Naive thymus-derived CD4-positive, alpha-beta T cell (primary cell): ENCODE measurements at regions not wholly inside any gene's neighbourhood (a gene's known extent, or its start where the extent isn't known, plus 50 kb on each side); places are given as distances from the start of the nearest gene placed in this dataset.
"Not testable (repeated sequence)": the region's sequence is repeated elsewhere in the genome, so short reads cannot be mapped to it uniquely, and the experiment has no call there.

Source experiments
- ATAC-seq: fragments of 150-1000 bp; cut with Tn5 transposase; 2 replicates; pipeline ENCODE4 v1.10.0; 2021; ENCODE audit warnings: mild to moderate bottlenecking, moderate library complexity
- CTCF ChIA-PET: fragments of 350-600 bp; sonication (Branson Sonifier 250); formaldehyde crosslinking; loops from one replicate; lab custom pipeline; 2021; ENCODE audit warnings: antibody characterized with exemption; lab: Charles Lee
- POLR2A ChIA-PET: fragments of 350-600 bp; sonication (Branson Sonifier 250); formaldehyde crosslinking; loops from one replicate; lab custom pipeline; 2021; ENCODE audit warnings: antibody characterized with exemption, inconsistent platforms; lab: Charles Lee
- DNase-seq, 9 donors: peaks; one replicate each; pipeline versions ENCODE4 v3.0.0 to v3.0.0-alpha.2; 2020 to 2022; ENCODE audit warnings: mixed read lengths in 1 of 9
- H3K27ac ChIP-seq: one replicate; pipeline ENCODE4 v1.7.0; 2013; ENCODE audit warnings: mild to moderate bottlenecking, low read depth, low read length, moderate library complexity
- H3K27me3 ChIP-seq, 2 donors: one replicate each; pipeline ENCODE4 v1.7.0; 2013; ENCODE audit warnings: low read length in 2 of 2, mild to moderate bottlenecking in 2 of 2, moderate library complexity in 2 of 2; ENCODE audit not compliant: control insufficient read depth in 2 of 2, insufficient read depth in 2 of 2
- H3K36me3 ChIP-seq, 3 experiments: 1 replicate in 2 of 3; 2 replicates in 1 of 3; pipeline ENCODE4 v1.7.0; 2013; ENCODE audit warnings: low read length in 3 of 3, mild to moderate bottlenecking in 3 of 3, moderate library complexity in 1 of 3; ENCODE audit not compliant: insufficient read depth in 3 of 3, control insufficient read depth in 2 of 3
- H3K4me1 ChIP-seq, 2 donors: one replicate each; pipeline ENCODE4 v1.7.0; 2013; ENCODE audit warnings: low read length in 2 of 2, mild to moderate bottlenecking in 2 of 2, moderate library complexity in 1 of 2; ENCODE audit not compliant: control insufficient read depth in 2 of 2, insufficient read depth in 2 of 2
- H3K4me3 ChIP-seq: 2 replicates; pipeline ENCODE4 v1.7.0; 2013; ENCODE audit warnings: mild to moderate bottlenecking, low read length
- H3K9me3 ChIP-seq, 3 experiments: 1 replicate in 2 of 3; 2 replicates in 1 of 3; pipeline ENCODE4 v1.7.0; 2013; ENCODE audit warnings: low read length in 3 of 3; ENCODE audit not compliant: control insufficient read depth in 2 of 3
- H3K27ac Mint-ChIP-seq, 9 donors: one replicate each; pipeline ENCODE4 v1.8.0; 2020 to 2022; ENCODE audit warnings: mixed read lengths in 9 of 9, mild to moderate bottlenecking in 8 of 9, moderate library complexity in 5 of 9, inconsistent platforms in 2 of 9
- H3K27me3 Mint-ChIP-seq, 5 donors: one replicate each; pipeline ENCODE4 v1.8.0; 2021 to 2022; ENCODE audit warnings: mixed read lengths in 5 of 5, mild to moderate bottlenecking in 1 of 5
- H3K36me3 Mint-ChIP-seq, 5 donors: one replicate each; pipeline ENCODE4 v1.8.0; 2020 to 2022; ENCODE audit warnings: mixed read lengths in 5 of 5, mild to moderate bottlenecking in 3 of 5, inconsistent platforms in 1 of 5
- H3K4me1 Mint-ChIP-seq, 7 donors: one replicate each; pipeline ENCODE4 v1.8.0; 2020 to 2022; ENCODE audit warnings: mixed read lengths in 7 of 7, mild to moderate bottlenecking in 3 of 7, inconsistent platforms in 1 of 7
- H3K4me3 Mint-ChIP-seq, 10 donors: one replicate each; pipeline ENCODE4 v1.8.0; 2020 to 2022; ENCODE audit warnings: mild to moderate bottlenecking in 10 of 10, mixed read lengths in 10 of 10, moderate library complexity in 6 of 10, inconsistent platforms in 2 of 10
- H3K9me3 Mint-ChIP-seq, 11 donors: one replicate each; pipeline ENCODE4 v1.8.0; 2020 to 2022; ENCODE audit warnings: mixed read lengths in 11 of 11, mild to moderate bottlenecking in 4 of 11, inconsistent platforms in 1 of 11, moderate library complexity in 1 of 11
- intact Hi-C, 2 donors: fragments of 100-400 bp; cut with micrococcal nuclease; formaldehyde crosslinking; loops; one replicate each; pipeline ENCODE4 v1.15.1; 2023

GRCh38 chr3:95241256-95241655 lies 1178.4 kb downstream of the NSUN3 start:
- peaks cover 0 to 30% (median 8%) of the 10 kb centered on the region in 11 donors for H3K9me3 Mint-ChIP-seq
- H3K27ac Mint-ChIP-seq, H3K27me3 ChIP-seq, H3K4me1 Mint-ChIP-seq, H3K4me3 Mint-ChIP-seq, H3K27ac ChIP-seq, DNase-seq, H3K36me3 Mint-ChIP-seq, H3K36me3 ChIP-seq, intact Hi-C loops, H3K27me3 Mint-ChIP-seq, POLR2A ChIA-PET, ATAC-seq, CTCF ChIA-PET, H3K4me3 ChIP-seq, H3K4me1 ChIP-seq, H3K9me3 ChIP-seq: not testable (repeated sequence)

DNA sequence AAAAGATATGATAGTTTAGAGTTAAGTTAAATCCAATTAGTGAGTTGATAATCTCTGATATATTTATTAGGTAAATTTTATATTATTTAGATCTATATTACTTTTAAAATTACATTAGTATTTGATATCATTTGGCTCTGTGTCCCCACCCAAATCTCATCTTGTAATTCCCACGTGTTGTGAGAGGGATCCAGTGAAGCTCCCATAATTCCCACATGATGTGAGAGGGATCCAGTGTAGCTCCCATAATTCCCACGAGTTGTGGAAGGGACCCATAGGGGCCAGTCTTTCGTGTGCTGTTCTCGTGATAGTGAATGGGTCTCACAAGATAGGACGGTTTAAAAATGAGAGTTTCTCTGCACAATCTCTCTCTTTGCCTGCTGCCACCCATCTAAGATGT lies 1183.6 kb downstream of the NSUN3 start:
- H3K9me3 Mint-ChIP-seq: peaks cover 0 to 30% (median 3%) of the 10 kb centered on the region in 11 donors
- Histone ChIP-seq H3K4me1 (no peaks in the 10 kb centered on the region), H3K9me3 (no peaks in the 10 kb centered on the region), H3K27me3 (no peaks in the 10 kb centered on the region), H3K36me3 (no peaks in the 10 kb centered on the region), H3K4me3 (no peak overlapping the region), H3K27ac (no peak overlapping the region)
- no peak overlapping the region for H3K27ac Mint-ChIP-seq
- no peaks in the 10 kb centered on the region for H3K36me3 Mint-ChIP-seq
- no peak overlapping the region for H3K4me3 Mint-ChIP-seq
- H3K4me1 Mint-ChIP-seq: no peaks in the 10 kb centered on the region
- H3K27me3 Mint-ChIP-seq: no peaks in the 10 kb centered on the region
- intact Hi-C loops: no loop called here
- DNase-seq: no peak
- ChIA-PET POLR2A (no interaction called here), CTCF (no interaction called here)
- ATAC-seq: no peak

DNA sequence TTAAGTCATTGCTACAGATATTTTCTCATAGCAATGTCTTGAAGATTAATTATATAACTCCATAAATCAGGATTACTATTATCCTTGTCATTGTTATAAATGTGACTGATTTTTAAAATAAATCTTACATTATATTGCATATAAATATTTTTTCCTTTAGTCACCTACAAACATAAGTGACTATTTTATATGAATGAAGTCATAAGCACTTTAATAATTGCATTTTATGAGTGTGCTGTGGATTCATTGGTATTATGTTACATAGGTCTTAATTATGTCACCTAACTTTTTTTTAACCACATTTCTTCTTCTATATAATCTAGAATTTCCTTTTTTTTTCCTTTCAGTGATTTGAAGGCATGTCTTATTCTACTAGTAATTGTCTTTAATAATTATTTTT lies 1191.2 kb downstream of the NSUN3 start:
- no peaks in the 10 kb centered on the region for H3K4me1 Mint-ChIP-seq
- ChIA-PET POLR2A (no interaction called here), CTCF (no interaction called here)
- no peak overlapping the region for H3K27ac Mint-ChIP-seq
- DNase-seq: no peak
- intact Hi-C loops: no loop called here
- no peaks in the 10 kb centered on the region for H3K36me3 Mint-ChIP-seq
- Histone ChIP-seq H3K36me3 (no peaks in the 10 kb centered on the region), H3K27ac (no peak overlapping the region), H3K4me1 (no peaks in the 10 kb centered on the region), H3K4me3 (no peak overlapping the region), H3K27me3 (no peaks in the 10 kb centered on the region), H3K9me3 (no peaks in the 10 kb centered on the region)
- H3K9me3 Mint-ChIP-seq: peaks cover 6 to 27% (median 11%) of the 10 kb centered on the region in 11 donors
- no peak overlapping the region for H3K4me3 Mint-ChIP-seq
- H3K27me3 Mint-ChIP-seq: no peaks in the 10 kb centered on the region
- ATAC-seq: no peak

DNA sequence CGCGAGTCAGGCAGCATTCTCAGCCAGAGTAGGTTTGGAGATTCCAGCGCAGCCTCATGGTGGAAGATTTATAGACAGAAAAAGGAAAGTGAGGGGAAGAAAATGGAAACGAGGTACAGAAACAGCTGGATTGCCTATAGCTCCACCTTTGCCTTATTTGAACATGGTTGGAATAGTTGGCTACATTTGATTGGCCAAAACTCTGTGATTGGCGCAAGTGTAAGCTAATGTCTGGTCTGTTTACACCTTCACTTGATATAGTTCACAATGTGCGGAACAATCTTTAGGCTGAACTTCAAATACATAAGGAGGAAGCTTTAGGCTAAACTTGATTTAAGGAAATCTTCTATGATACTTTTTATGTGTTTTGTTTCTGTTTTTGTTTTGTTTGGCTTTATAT lies 1191.9 kb downstream of the NSUN3 start:
- intact Hi-C loops: no loop called here
- no peaks in the 10 kb centered on the region for H3K9me3 ChIP-seq
- H3K4me3 ChIP-seq: no peak overlapping the region
- Mint-ChIP-seq H3K4me1 (no peaks in the 10 kb centered on the region), H3K9me3 (peaks cover 6 to 30% (median 12%) of the 10 kb centered on the region in 11 donors), H3K27me3 (no peaks in the 10 kb centered on the region), H3K36me3 (no peaks in the 10 kb centered on the region), H3K4me3 (no peak overlapping the region), H3K27ac (no peak overlapping the region)
- DNase-seq (no peak), ATAC-seq (no peak)
- no peaks in the 10 kb centered on the region for H3K36me3 ChIP-seq
- no peaks in the 10 kb centered on the region for H3K4me1 ChIP-seq
- H3K27me3 ChIP-seq: no peaks in the 10 kb centered on the region
- CTCF ChIA-PET: no interaction called here
- H3K27ac ChIP-seq: no peak overlapping the region
- POLR2A ChIA-PET: no interaction called here

DNA sequence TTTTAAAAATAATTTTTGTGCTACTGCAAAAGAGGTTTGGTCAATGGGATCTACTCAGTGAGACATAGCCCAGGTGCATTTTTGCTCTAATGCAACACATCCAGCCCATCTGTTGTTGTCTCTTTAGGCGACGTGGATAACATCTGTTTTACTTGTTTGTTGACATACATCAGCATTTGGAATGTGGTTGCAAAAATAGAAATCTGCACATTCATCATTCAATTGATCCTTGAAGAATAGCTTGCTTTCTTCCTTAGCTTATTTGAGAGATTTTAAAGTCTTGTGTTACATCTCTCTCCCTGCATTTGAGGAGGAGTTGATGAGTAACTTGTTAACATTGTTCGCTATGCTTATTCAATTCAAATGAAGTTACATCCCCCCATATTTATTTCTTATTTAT lies 1202.3 kb downstream of the NSUN3 start:
- H3K9me3 ChIP-seq: no peaks in the 10 kb centered on the region
- Mint-ChIP-seq H3K36me3 (no peaks in the 10 kb centered on the region), H3K9me3 (peaks cover 0 to 11% (median 5%) of the 10 kb centered on the region in 11 donors), H3K4me3 (no peak overlapping the region), H3K27me3 (no peaks in the 10 kb centered on the region), H3K27ac (no peak overlapping the region), H3K4me1 (no peaks in the 10 kb centered on the region)
- no peak overlapping the region for H3K4me3 ChIP-seq
- no peaks in the 10 kb centered on the region for H3K27me3 ChIP-seq
- no peaks in the 10 kb centered on the region for H3K36me3 ChIP-seq
- CTCF ChIA-PET: no interaction called here
- intact Hi-C loops: no loop called here
- ATAC-seq (no peak), DNase-seq (no peak)
- POLR2A ChIA-PET: no interaction called here
- H3K27ac ChIP-seq: no peak overlapping the region
- H3K4me1 ChIP-seq: no peaks in the 10 kb centered on the region

DNA sequence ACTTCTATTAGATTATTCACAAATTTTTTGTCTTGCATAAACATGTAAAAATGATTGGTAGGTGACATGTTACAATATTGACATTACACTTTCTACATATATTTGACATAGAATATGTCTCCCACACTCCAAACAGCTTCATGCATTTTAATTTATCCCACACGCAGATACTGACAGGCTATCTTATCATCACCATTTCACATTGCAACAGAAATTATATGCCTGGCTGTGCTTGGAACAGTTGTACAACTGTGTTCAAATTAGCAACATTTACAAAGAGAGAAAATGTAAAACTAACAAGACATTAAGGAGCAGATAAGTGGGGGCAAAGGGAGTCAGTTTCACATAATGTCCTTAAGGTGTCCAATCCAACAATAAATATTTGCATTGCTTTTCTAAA lies 1208.5 kb downstream of the NSUN3 start:
- H3K27me3 Mint-ChIP-seq: no peaks in the 10 kb centered on the region

GRCh38 chr3:95272166-95272565 lies 1209.3 kb downstream of the NSUN3 start:
- H3K9me3 Mint-ChIP-seq: peaks cover 0 to 6% (median 0%) of the 10 kb centered on the region in 11 donors
- no peak overlapping the region for H3K4me3 ChIP-seq
- ChIA-PET POLR2A (no interaction called here), CTCF (no interaction called here)
- no peak overlapping the region for H3K27ac ChIP-seq
- no peaks in the 10 kb centered on the region for H3K36me3 ChIP-seq
- H3K36me3 Mint-ChIP-seq: no peaks in the 10 kb centered on the region
- intact Hi-C loops: no loop called here
- H3K27me3 Mint-ChIP-seq: no peaks in the 10 kb centered on the region
- no peaks in the 10 kb centered on the region for H3K9me3 ChIP-seq
- no peak overlapping the region for H3K27ac Mint-ChIP-seq
- no peak overlapping the region for H3K4me3 Mint-ChIP-seq
- H3K4me1 Mint-ChIP-seq: no peaks in the 10 kb centered on the region
- DNase-seq (no peak), ATAC-seq (no peak)
- no peaks in the 10 kb centered on the region for H3K27me3 ChIP-seq
- H3K4me1 ChIP-seq: no peaks in the 10 kb centered on the region

More for the DNA sequence above, 1208.5 kb downstream of the NSUN3 start:
- intact Hi-C loops: no loop called here
- H3K27ac Mint-ChIP-seq: no peak overlapping the region
- CTCF ChIA-PET: no interaction called here
- peaks cover 0 to 6% (median 0%) of the 10 kb centered on the region in 11 donors for H3K9me3 Mint-ChIP-seq
- no peak overlapping the region for H3K4me3 Mint-ChIP-seq
- ATAC-seq (no peak), DNase-seq (no peak)
- H3K9me3 ChIP-seq: no peaks in the 10 kb centered on the region
- H3K4me1 Mint-ChIP-seq: no peaks in the 10 kb centered on the region
- H3K36me3 Mint-ChIP-seq: no peaks in the 10 kb centered on the region
- no peak overlapping the region for H3K4me3 ChIP-seq
- H3K36me3 ChIP-seq: no peaks in the 10 kb centered on the region
- H3K27ac ChIP-seq: no peak overlapping the region
- POLR2A ChIA-PET: no interaction called here
- H3K27me3 ChIP-seq: no peaks in the 10 kb centered on the region
- H3K4me1 ChIP-seq: no peaks in the 10 kb centered on the region
